ENCODE measurements at regions not wholly inside any gene's neighbourhood (a gene's known extent, or its start where the extent isn't known, plus 50 kb on each side); places are given as distances from the start of the nearest gene placed in this dataset.
"Not testable (repeated sequence)": the region's sequence is repeated elsewhere in the genome, so short reads cannot be mapped to it uniquely, and the experiment has no call there.

- Histone ChIP-seq H3K36me3 (replicated peaks; ENCODE audit: control insufficient read depth, insufficient read depth, low read length) (no peaks in the 10 kb centered on the region), H3K27me3 (ENCODE audit: control insufficient read depth, insufficient read depth, low read length) (no peaks in the 10 kb centered on the region), H3K4me3 (ENCODE audit: insufficient read depth, low read depth, low read length) (no peak overlapping the region)
- no peak for DNase-seq
Observed at GRCh38 chr16:73955255-73955654, 341.4 kb upstream of the PSMD7 start.

GRCh38 chr16:73951481-73951880 lies 345.1 kb upstream of the PSMD7 start:
- Histone ChIP-seq H3K36me3 (replicated peaks; ENCODE audit: control insufficient read depth, insufficient read depth, low read length) (no peaks in the 10 kb centered on the region), H3K27me3 (ENCODE audit: control insufficient read depth, insufficient read depth, low read length) (no peaks in the 10 kb centered on the region), H3K4me3 (ENCODE audit: insufficient read depth, low read depth, low read length) (no peak overlapping the region)
- DNase-seq = peak; percentile 35

GRCh38 chr16:73949574-73950320 lies 346.9 kb upstream of the PSMD7 start:
- Histone ChIP-seq H3K27me3 (ENCODE audit: control insufficient read depth, insufficient read depth, low read length) (no peaks in the 10 kb centered on the region), H3K4me3 (ENCODE audit: insufficient read depth, low read depth, low read length) (no peak overlapping the region), H3K36me3 (replicated peaks; ENCODE audit: control insufficient read depth, insufficient read depth, low read length) (no peaks in the 10 kb centered on the region)
- DNase-seq = no peak

GRCh38 chr16:73945631-73946030 lies 351.0 kb upstream of the PSMD7 start:
- H3K36me3 ChIP-seq (replicated peaks; ENCODE audit: control insufficient read depth, insufficient read depth, low read length) = no peaks in the 10 kb centered on the region
- DNase-seq = no peak
- H3K27me3 ChIP-seq (ENCODE audit: control insufficient read depth, insufficient read depth, low read length) = no peaks in the 10 kb centered on the region
- H3K4me3 ChIP-seq (ENCODE audit: insufficient read depth, low read depth, low read length) = no peak overlapping the region

- not testable (repeated sequence) for H3K36me3 ChIP-seq (replicated peaks; ENCODE audit: control insufficient read depth, insufficient read depth, low read length); H3K27me3 ChIP-seq (ENCODE audit: control insufficient read depth, insufficient read depth, low read length); DNase-seq; H3K4me3 ChIP-seq (ENCODE audit: insufficient read depth, low read depth, low read length)
Observed at GRCh38 chr16:73943184-73943583, 353.4 kb upstream of the PSMD7 start.

- DNase-seq; H3K27me3 ChIP-seq (ENCODE audit: control insufficient read depth, insufficient read depth, low read length); H3K36me3 ChIP-seq (replicated peaks; ENCODE audit: control insufficient read depth, insufficient read depth, low read length); H3K4me3 ChIP-seq (ENCODE audit: insufficient read depth, low read depth, low read length): not testable (repeated sequence)
Observed at GRCh38 chr16:73940786-73941185, 355.8 kb upstream of the PSMD7 start.

GRCh38 chr16:73923951-73924350 lies 372.7 kb upstream of the PSMD7 start:
- Histone ChIP-seq H3K4me3 (ENCODE audit: insufficient read depth, low read depth, low read length) (no peak overlapping the region), H3K27me3 (ENCODE audit: control insufficient read depth, insufficient read depth, low read length) (no peaks in the 10 kb centered on the region), H3K36me3 (replicated peaks; ENCODE audit: control insufficient read depth, insufficient read depth, low read length) (no peaks in the 10 kb centered on the region)
- DNase-seq = no peak

GRCh38 chr16:73921295-73921694 lies 375.3 kb upstream of the PSMD7 start:
- Histone ChIP-seq H3K4me3 (ENCODE audit: insufficient read depth, low read depth, low read length) (no peak overlapping the region), H3K27me3 (ENCODE audit: control insufficient read depth, insufficient read depth, low read length) (no peaks in the 10 kb centered on the region), H3K36me3 (replicated peaks; ENCODE audit: control insufficient read depth, insufficient read depth, low read length) (no peaks in the 10 kb centered on the region)
- no peak for DNase-seq

- Histone ChIP-seq H3K36me3 (replicated peaks; ENCODE audit: control insufficient read depth, insufficient read depth, low read length) (no peaks in the 10 kb centered on the region), H3K27me3 (ENCODE audit: control insufficient read depth, insufficient read depth, low read length) (no peaks in the 10 kb centered on the region), H3K4me3 (ENCODE audit: insufficient read depth, low read depth, low read length) (no peak overlapping the region)
- no peak for DNase-seq
Observed at GRCh38 chr16:73916829-73917594, 379.6 kb upstream of the PSMD7 start.

GRCh38 chr16:73915935-73916334 lies 380.7 kb upstream of the PSMD7 start:
- Histone ChIP-seq H3K36me3 (replicated peaks; ENCODE audit: control insufficient read depth, insufficient read depth, low read length) (no peaks in the 10 kb centered on the region), H3K27me3 (ENCODE audit: control insufficient read depth, insufficient read depth, low read length) (no peaks in the 10 kb centered on the region), H3K4me3 (ENCODE audit: insufficient read depth, low read depth, low read length) (no peak overlapping the region)
- DNase-seq = no peak

- peak; percentile 13 for DNase-seq
- Histone ChIP-seq H3K36me3 (replicated peaks; ENCODE audit: control insufficient read depth, insufficient read depth, low read length) (no peaks in the 10 kb centered on the region), H3K27me3 (ENCODE audit: control insufficient read depth, insufficient read depth, low read length) (no peaks in the 10 kb centered on the region), H3K4me3 (ENCODE audit: insufficient read depth, low read depth, low read length) (no peak overlapping the region)
Observed at GRCh38 chr16:73915140-73915539, 381.5 kb upstream of the PSMD7 start.

GRCh38 chr16:73912850-73913249 lies 383.8 kb upstream of the PSMD7 start:
- no peak for DNase-seq
- no peak overlapping the region for H3K4me3 ChIP-seq (ENCODE audit: insufficient read depth, low read depth, low read length)

GRCh38 chr16:73912281-73912680 lies 384.3 kb upstream of the PSMD7 start:
- Histone ChIP-seq H3K36me3 (replicated peaks; ENCODE audit: control insufficient read depth, insufficient read depth, low read length) (no peaks in the 10 kb centered on the region), H3K27me3 (ENCODE audit: control insufficient read depth, insufficient read depth, low read length) (no peaks in the 10 kb centered on the region), H3K4me3 (ENCODE audit: insufficient read depth, low read depth, low read length) (no peak overlapping the region)
- DNase-seq = no peak

More at GRCh38 chr16:73912850-73913249, 383.8 kb upstream of the PSMD7 start:
- Histone ChIP-seq H3K36me3 (replicated peaks; ENCODE audit: control insufficient read depth, insufficient read depth, low read length) (no peaks in the 10 kb centered on the region), H3K27me3 (ENCODE audit: control insufficient read depth, insufficient read depth, low read length) (no peaks in the 10 kb centered on the region)

- no peaks in the 10 kb centered on the region for H3K27me3 ChIP-seq (ENCODE audit: control insufficient read depth, insufficient read depth, low read length)
- no peaks in the 10 kb centered on the region for H3K36me3 ChIP-seq (replicated peaks; ENCODE audit: control insufficient read depth, insufficient read depth, low read length)
- no peak overlapping the region for H3K4me3 ChIP-seq (ENCODE audit: insufficient read depth, low read depth, low read length)
- no peak for DNase-seq
Observed at GRCh38 chr16:73909529-73910035, 387.0 kb upstream of the PSMD7 start.

GRCh38 chr16:73891129-73891542 lies 405.5 kb upstream of the PSMD7 start:
- peak overlapping the region; percentile 8 for H3K4me3 ChIP-seq (ENCODE audit: insufficient read depth, low read depth, low read length)
- H3K36me3 ChIP-seq (replicated peaks; ENCODE audit: control insufficient read depth, insufficient read depth, low read length) = no peaks in the 10 kb centered on the region
- H3K27me3 ChIP-seq (ENCODE audit: control insufficient read depth, insufficient read depth, low read length) = no peaks in the 10 kb centered on the region; the same call in 1 of the 2 replicates
- DNase-seq = peak; percentile 51

Measured in H7 (cell line).